Bronchial epithelial cell (primary cell): ENCODE measurements at regions not wholly inside any gene's neighbourhood (a gene's known extent, or its start where the extent isn't known, plus 50 kb on each side); places are given as distances from the start of the nearest gene placed in this dataset.
A peak's percentile ranks its signal among the peaks of the same experiment; 100 is the strongest.
"Not testable (repeated sequence)": the region's sequence is repeated elsewhere in the genome, so short reads cannot be mapped to it uniquely, and the experiment has no call there.

Experiments used
- DNase-seq: peaks from one replicate; pipeline ENCODE4 v3.0.0-alpha.2; 2010; ENCODE audit warnings: low read depth
- FAIRE-seq: peaks from 2 replicates; lab custom pipeline; 2011; peaks lifted over from hg19 to GRCh38; lab: Jason Lieb, UNC
- H3K27me3 ChIP-seq: 2 replicates; pipeline ENCODE4 v1.5.1; 2011; ENCODE audit warnings: low read length; ENCODE audit not compliant: control insufficient read depth, insufficient read depth
- H3K36me3 ChIP-seq: 2 replicates; pipeline ENCODE4 v1.5.1; 2011; ENCODE audit warnings: low read length; ENCODE audit not compliant: control insufficient read depth, insufficient read depth
- H3K4me3 ChIP-seq: 2 replicates; pipeline ENCODE4 v1.5.1; 2011; ENCODE audit warnings: mild to moderate bottlenecking, low read depth, low read length, control low read depth
- CTCF ChIP-seq: IDR thresholded peaks from 2 replicates; pipeline ENCODE4 v1.5.1; 2011; ENCODE audit warnings: mild to moderate bottlenecking, moderate library complexity, low read length, control low read depth, inconsistent platforms; ENCODE audit not compliant: insufficient read depth, severe bottlenecking

GRCh38 chr3:166829896-166830295, 550.2 kb downstream of the ZBBX start:
- FAIRE-seq = no peak
- Histone ChIP-seq H3K27me3 (no peaks in the 10 kb centered on the region), H3K36me3 (no peaks in the 10 kb centered on the region), H3K4me3 (no peak overlapping the region)
- DNase-seq = peak; percentile 74
- TF ChIP-seq CTCF = no peak

GRCh38 chr3:166818464-166818863, 561.6 kb downstream of the ZBBX start:
- no peak for DNase-seq
- H3K36me3 ChIP-seq = no peaks in the 10 kb centered on the region
- no peak overlapping the region for H3K4me3 ChIP-seq
- no peak for TF ChIP-seq CTCF
- no peaks in the 10 kb centered on the region for H3K27me3 ChIP-seq
- no peak for FAIRE-seq

DNA sequence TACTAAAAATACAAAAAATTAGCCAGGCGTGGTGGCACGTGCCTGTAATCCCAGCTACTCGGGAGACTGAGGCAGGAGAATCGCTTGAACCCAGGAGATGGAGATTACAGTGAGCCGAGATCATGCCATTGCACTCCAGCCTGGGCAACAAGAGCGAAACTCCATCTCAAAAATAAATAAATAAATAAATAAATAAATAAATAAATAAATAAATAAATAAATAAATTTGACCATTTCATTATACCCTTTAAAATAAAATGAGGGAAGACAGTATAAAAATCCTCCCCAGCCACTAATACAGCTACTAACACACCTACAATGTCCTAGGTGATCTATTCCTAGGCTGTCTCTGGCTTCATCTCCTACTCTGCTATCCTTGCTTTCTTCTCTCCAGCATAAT, 562.8 kb downstream of the ZBBX start:
- H3K4me3 ChIP-seq, H3K27me3 ChIP-seq, DNase-seq, FAIRE-seq, H3K36me3 ChIP-seq: not testable (repeated sequence)

DNA sequence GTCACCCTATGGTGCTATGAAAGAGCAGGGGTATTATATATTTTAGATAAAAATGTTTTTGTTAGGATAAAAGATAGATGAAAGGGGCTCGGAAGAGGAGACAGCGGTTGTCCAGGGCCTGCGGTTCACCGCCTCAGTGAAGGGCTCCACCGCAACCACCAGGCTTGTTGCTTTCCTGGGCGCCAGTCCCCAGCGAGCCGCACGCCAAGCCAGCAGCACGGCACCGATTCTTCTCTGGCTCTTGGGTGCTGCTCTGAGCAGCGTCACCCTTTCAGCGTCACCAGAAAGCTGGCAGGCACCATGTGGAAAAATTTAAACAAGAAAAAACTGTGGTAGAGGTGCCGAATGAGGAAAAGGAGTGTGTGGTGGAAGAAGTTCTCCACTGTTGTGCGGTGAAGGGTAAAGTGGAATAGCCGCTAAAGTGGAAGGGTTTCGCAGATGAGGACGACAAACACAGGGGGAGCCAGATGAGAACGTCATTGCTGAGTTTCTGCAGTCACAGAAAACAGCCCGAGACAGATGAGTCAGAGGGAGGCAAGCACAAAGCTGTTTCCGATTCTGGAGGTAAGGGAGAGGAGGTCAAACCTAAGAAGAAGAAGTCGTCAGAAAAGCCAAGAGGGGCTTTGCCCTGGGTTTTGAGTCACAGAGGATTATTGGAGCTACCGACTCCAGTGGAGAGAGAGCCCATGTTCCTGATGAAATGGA, 569.2 kb downstream of the ZBBX start:
- TF ChIP-seq CTCF = no peak

DNA sequence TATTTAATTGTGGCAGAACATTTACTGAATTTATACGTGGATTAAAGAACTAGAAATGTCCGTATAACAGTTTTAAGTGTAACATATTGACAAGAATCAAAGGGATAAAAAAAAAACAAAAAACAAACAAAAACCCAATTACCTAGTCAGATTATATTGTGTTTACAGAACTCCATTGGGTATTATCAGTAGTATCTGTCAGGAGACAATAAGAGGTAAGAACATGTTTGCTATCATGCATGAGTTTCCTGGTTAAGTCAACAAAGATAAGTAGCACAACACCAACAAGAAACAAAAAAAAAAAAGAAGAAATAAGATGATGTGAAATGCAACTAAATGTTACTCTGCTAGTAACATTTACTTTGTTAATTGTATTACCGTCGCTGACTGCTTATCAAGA, 570.6 kb downstream of the ZBBX start:
- FAIRE-seq (no peak), DNase-seq (no peak)
- Histone ChIP-seq H3K4me3 (no peak overlapping the region), H3K36me3 (no peaks in the 10 kb centered on the region), H3K27me3 (no peaks in the 10 kb centered on the region)
- no peak for TF ChIP-seq CTCF

More for the DNA sequence above, 569.2 kb downstream of the ZBBX start:
- H3K4me3 ChIP-seq = no peak overlapping the region
- no peak for FAIRE-seq
- H3K27me3 ChIP-seq = no peaks in the 10 kb centered on the region
- no peak for DNase-seq
- H3K36me3 ChIP-seq = no peaks in the 10 kb centered on the region

DNA sequence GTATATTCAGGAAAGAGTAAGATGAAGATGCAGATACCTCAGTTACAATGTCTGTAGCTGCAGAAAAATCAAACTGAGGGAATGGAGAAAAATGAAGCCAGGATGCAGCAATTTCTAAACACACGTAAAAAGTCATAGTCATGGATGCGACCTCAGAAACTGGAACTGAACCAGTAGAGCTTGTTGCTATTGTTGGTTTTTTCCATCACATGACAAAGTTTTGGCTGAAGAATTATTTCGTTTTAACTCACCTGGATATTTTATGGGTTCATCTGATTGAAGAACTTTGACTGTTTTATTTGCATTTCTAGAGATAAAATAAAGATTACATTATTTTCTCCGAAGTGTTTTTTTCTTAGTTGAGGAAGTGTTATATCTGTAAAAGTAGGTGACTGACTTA, 591.2 kb downstream of the ZBBX start:
- FAIRE-seq = no peak
- no peaks in the 10 kb centered on the region for H3K27me3 ChIP-seq
- no peak overlapping the region for H3K4me3 ChIP-seq
- H3K36me3 ChIP-seq = no peaks in the 10 kb centered on the region
- no peak for DNase-seq
- no peak for TF ChIP-seq CTCF
